Posterior cingulate gyrus (tissue), 11 donors: ENCODE measurements at regions not wholly inside any gene's neighbourhood (a gene's known extent, or its start where the extent isn't known, plus 50 kb on each side); places are given as distances from the start of the nearest gene placed in this dataset.
A peak's percentile ranks its signal among the peaks of the same experiment; 100 is the strongest.

Source experiments
- DNase-seq, 10 donors: peaks; one replicate each; pipeline versions ENCODE4 v3.0.0 to v3.0.0-alpha.2; 2020 to 2021; ENCODE audit warnings: mixed read lengths in 3 of 10
- intact Hi-C: fragments of 100-400 bp; cut with DNase I; formaldehyde crosslinking; loops from one replicate; pipeline ENCODE4 v1.15.1; 2023

DNA sequence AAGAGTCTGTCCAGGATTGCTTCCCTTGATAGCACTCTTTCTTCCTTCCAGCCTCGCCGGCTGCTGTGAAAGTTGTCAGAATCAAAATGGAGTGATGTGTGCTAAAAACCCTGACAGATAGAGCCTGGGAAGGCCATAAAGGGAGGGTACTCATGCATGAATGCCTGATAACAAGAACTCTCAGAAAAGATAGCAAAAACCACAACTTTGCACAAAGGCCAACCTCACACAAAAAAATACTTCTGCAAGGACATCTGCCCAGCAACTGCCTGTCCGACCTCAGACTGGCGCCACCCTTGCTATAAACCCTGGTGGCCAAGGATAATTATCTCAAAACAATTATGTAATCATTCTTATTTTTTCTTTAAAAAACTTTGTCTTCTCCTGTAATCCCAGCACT, 133.2 kb upstream of the SVIL start:
- DNase-seq: no peak
- intact Hi-C loops: no loop called here

DNA sequence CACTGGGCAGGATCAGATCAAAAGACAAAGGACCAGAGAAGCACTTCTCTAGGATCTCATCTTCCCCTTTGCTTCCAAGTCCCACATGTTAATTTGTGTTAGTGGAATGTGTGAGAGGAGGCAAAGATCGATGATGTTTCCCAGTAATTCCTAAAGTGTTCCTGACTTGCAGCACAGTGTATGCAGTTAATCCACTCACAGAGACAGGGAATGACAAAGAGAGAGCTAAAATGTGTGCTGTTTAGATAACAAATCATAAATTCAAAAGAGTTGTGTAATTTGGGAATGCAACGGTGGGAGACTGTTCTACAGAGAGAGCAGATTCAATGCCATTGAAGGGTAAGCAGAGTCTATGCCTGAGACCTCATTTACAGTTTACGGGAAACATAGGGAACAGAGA, 132.0 kb upstream of the SVIL start:
- intact Hi-C loops: no loop called here
- no peak for DNase-seq

DNA sequence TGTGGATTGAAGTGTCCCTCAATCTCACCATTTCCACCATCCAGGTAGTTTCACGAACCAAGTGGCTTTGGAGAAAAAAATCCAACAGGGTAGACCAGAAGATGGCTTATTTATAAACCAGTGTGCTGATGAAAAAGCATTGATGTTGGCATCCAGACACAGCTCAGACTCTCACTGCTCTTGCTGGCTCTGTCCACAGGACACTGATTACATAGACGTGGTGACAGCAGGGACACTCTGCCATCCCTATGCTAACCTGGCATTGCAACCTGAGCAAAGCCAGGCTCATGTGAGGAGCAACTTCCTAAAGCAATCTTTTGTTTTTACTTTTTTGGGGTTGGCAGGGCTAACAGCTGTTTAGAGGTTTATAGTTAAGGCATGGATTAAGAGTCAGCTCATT, 130.6 kb upstream of the SVIL start:
- intact Hi-C loops: no loop called here

GRCh38 chr10:29763396-29763795, 128.6 kb upstream of the SVIL start:
- DNase-seq: no peak
- intact Hi-C loops: no loop called here

More for the DNA sequence above, 130.6 kb upstream of the SVIL start:
- no peak for DNase-seq

GRCh38 chr10:29761916-29762315, 127.1 kb upstream of the SVIL start:
- intact Hi-C loops: no loop called here
- DNase-seq: no peak

- no peak for DNase-seq
- intact Hi-C loops: no loop called here
These were observed 125.5 kb upstream of the SVIL start for GRCh38 chr10:29760138-29760900.

GRCh38 chr10:29757551-29758297, 123.0 kb upstream of the SVIL start:
- intact Hi-C loops: no loop called here
- no peak for DNase-seq

DNA sequence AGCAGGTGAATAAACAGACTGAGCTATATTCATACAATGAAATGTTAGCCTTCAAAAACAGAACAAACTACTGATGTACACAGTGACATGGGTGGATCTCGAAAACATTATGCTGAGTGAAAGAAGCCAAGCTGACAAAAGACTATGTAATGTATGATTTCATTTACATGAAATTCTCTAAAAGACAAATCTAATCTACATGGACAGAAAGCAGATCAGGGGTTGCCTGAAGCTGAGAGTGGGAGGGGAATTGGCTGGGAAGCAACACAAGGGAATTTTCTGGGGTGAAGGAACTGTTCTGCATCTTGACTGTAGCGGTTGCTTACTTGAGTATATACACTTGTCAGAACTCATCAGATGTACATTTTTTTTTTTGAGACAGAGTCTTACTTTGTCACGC, 121.7 kb upstream of the SVIL start:
- DNase-seq: no peak
- intact Hi-C loops: no loop called here

GRCh38 chr10:29753283-29753682, 118.5 kb upstream of the SVIL start:
- intact Hi-C loops: no loop called here
- no peak for DNase-seq

- intact Hi-C loops: no loop called here
- no peak for DNase-seq
These were observed 116.9 kb upstream of the SVIL start for GRCh38 chr10:29751684-29752083.

- no peak for DNase-seq
- intact Hi-C loops: no loop called here
These were observed 116.5 kb upstream of the SVIL start for GRCh38 chr10:29751240-29751639.

DNA sequence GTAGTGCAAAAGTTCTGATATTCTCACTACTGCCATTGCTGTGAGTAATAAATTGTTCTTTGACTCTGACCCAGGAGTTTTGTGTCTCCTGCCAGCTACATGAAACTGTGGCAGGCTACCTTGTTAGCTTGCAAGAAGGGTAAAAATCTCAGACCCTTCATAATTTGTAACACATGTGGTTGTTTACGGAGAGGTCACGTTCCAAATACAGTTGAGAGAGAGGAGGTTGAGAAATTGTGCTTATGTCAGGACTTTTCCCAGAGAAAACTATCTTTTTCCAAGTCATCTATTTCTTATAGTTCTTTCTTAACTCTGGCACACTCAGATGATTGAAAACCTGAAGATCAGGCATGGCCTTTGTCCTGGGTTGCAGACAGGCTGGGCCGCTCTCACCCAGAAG, 114.4 kb upstream of the SVIL start:
- intact Hi-C loops: no loop called here
- no peak for DNase-seq

DNA sequence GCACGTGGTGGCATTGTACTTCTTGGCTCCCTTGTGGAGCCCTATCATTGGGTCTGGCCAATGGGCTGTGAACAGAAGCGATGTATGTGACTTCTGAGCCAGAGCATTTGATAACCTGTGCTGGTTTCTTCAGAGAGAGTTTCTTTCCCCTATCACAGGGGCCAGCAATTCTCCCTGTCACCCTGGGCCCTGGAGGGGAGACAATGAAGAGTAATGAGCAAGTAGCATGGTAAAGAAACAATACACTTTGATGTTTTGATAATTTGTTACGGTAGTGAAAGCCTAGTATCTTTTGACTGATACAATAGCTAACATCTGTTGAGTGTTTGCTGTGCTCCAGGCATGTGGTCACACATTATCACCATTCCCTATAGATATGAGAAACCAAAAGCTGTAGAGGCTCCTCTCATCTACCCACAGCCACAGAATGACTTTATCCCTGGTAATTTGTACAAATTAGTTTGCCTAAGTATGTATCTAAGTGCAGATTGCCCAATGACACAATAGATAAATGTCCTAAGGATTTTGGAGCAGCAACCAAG, 113.4 kb upstream of the SVIL start:
- DNase-seq: no peak
- intact Hi-C loops: no loop called here

- intact Hi-C loops: no loop called here
- no peak for DNase-seq
These were observed 111.5 kb upstream of the SVIL start for GRCh38 chr10:29746080-29746797.

DNA sequence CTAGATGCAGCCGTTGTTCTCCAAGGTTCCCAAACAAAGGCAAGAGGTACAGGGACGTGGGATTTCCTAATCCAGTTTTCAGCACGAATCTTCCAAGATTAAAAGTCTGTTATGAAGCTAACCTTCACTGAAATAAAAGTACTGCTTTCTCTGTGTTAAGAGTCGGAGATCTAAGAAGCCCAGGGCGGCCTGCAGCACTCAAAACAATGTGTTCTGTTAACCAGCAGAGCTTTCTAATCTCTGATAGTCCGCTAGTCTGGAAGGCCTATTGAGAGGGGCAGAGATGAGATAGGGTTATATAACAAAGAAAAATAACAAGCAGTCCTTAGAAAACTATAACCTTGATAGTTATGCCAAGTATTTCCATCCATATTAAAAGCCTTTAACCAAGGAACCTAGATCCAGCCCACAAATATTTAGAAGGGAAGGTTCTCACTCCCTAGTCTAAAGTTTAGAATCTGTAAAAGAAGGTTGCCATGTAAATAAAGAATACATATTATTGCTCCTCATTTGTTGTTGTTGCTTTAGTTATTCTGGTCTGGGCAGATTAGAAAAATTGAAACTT, 106.3 kb upstream of the SVIL start:
- no peak for DNase-seq
- intact Hi-C loops: no loop called here

DNA sequence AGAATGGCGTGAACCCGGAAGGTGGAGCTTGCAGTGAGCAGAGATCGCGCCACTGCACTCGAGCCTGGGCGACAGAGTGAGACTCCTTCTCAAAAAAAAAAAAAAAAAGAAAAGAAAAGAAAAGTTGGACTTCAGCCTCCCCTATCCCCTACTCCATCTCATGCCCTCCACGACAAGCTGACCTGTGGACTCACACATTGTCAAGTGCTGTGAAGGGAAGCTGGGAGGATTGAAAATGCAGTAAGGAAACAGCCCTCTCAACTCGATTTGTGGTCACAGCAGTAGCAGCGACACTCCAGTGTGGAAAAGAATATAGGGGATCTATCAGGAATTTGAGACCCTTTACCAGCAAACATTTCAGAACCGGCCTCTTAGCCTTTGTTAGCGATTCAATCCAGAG, 103.6 kb upstream of the SVIL start:
- DNase-seq: no peak

DNA sequence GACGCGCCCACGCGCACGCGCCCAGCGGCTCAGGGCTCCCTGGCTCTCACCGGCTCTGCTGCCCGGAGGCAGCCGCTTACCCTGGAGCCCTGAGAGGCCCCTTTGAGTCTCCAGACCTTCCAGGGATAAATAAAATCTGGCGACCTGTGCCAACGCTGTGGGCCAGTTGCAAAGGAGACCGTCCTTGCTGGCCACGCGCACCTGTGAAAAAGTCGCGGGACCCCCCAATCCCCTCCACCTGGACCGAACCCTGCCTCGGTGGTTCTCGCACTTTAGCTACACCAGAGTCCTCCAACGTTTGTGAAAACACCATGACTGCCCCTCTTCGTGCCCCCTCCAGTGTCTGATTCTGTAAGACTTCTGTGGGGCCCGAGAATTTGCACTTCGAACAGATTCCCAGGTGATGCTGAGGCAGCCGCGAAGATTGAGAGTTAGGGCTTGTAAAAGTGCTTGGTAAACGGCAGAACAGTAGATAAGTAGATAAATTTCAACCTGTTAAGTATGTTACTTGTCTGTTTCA, 102.4 kb upstream of the SVIL start:
- intact Hi-C loops: no loop called here
- DNase-seq: no peak

More for the DNA sequence above, 103.6 kb upstream of the SVIL start:
- intact Hi-C loops: no loop called here

DNA sequence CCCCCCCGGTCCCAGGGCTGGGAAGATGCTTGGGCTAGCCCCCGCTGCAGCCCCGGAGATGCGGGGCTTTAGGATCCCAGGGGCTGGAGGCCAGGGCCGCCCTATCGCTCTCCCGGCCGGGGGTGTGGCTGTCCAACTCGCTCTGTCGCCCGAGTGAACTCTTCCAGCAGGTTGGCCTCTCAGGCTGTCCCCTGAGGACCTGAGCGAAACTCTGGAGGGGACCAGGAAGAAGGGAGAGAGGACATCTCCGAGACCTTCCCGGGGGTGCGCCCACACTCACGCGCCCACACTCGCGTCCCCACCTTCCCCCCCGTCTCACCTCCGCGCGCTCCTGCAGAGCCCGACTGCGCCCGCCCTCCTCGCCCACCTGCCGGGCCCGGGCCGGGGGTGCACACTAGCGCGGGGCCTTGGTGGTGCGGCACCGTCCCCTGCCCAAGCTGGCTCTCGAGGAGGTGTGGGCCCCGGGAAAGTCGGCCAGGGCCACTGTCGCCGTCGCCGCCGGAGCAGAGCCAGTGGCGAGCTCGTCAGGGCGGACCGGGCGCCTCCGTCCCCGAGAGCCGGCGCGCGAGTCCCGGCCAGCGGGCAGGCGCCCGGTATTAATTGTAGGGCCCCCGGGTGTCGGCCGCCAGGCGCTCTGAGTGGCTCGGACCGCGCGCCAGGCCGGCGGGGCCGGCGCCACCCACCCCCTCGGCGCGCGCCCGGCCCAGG, 101.7 kb upstream of the SVIL start:
- DNase-seq: peak in 4 of 10 donors; percentile 12 to 86 (median 44)
- intact Hi-C loops: no loop called here

GRCh38 chr10:29735628-29736365, 101.0 kb upstream of the SVIL start:
- intact Hi-C loops: no loop called here
- DNase-seq: peak; percentile 38 to 94 (median 62)
